SK-N-SH treated with all-trans-retinoic acid at 6 μM for 48 hours (cell line): ENCODE measurements at regions not wholly inside any gene's neighbourhood (a gene's known extent, or its start where the extent isn't known, plus 50 kb on each side); places are given as distances from the start of the nearest gene placed in this dataset.

Experiments
- ARNTL ChIP-seq: fragments of 450-650 bp; formaldehyde crosslinking; IDR thresholded peaks from 2 replicates; pipeline ENCODE4 v1.5.0; 2020; ENCODE audit warnings: low read depth, mild to moderate bottlenecking, moderate library complexity, borderline replicate concordance
- CSDC2 ChIP-seq: fragments of 250-450 bp; sonication (Bioruptor Pico); IDR thresholded peaks from 2 replicates; pipeline ENCODE4 v1.5.0; 2020; ENCODE audit warnings: mild to moderate bottlenecking, moderate library complexity
- SNAI2 ChIP-seq: fragments of 250-450 bp; sonication (Bioruptor Pico); IDR thresholded peaks from 2 replicates; pipeline ENCODE4 v1.5.0; 2020; ENCODE audit warnings: mild to moderate bottlenecking, moderate library complexity
- TOX ChIP-seq: fragments of 250-450 bp; sonication (Bioruptor Pico); IDR thresholded peaks from 2 replicates; pipeline ENCODE4 v1.8.0; 2021; ENCODE audit warnings: mild to moderate bottlenecking, moderate library complexity, borderline replicate concordance
- ZFP3 ChIP-seq: fragments of 250-450 bp; sonication (Bioruptor Pico); IDR thresholded peaks from 2 replicates; pipeline ENCODE4 v1.5.0; 2020; ENCODE audit warnings: mild to moderate bottlenecking, moderate library complexity
- ZNF565 ChIP-seq: fragments of 450-650 bp; formaldehyde crosslinking; conservative IDR thresholded peaks from 2 replicates; pipeline ENCODE4 v1.5.0; 2020; ENCODE audit warnings: low read depth, mild to moderate bottlenecking, moderate library complexity
- TF ChIP-seq, protein P1 (sequence below): fragments of 250-450 bp; sonication (Bioruptor Pico); IDR thresholded peaks from 2 replicates; pipeline ENCODE4 v1.8.0; 2020; ENCODE audit warnings: mild to moderate bottlenecking, moderate library complexity, borderline replicate concordance

DNA sequence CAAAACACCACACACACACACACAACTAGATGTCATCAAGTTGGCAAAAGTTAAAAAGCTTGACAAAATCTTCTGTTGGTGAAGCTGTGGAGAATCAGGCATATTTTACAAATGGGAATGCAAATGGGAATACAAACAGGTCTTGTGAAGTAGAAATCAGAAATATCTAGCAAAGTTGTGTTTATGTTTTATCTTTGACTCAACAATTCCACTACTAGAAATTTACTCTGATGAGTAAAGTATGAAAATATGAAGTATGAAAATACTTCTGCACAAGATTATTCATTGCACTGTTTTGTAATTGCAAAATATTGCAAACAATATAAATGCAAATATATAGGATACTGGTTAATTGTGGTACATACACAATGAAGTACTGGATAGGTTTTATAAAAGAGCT lies 1166.0 kb upstream of the GJE1 start:
- TF ChIP-seq TOX (CRISPR knock-in tag): no peak
- TF ChIP-seq SNAI2 (CRISPR knock-in tag): no peak
- TF ChIP-seq ARNTL (CRISPR knock-in tag): no peak
- no peak for TF ChIP-seq CSDC2
- TF ChIP-seq, protein P1, sequence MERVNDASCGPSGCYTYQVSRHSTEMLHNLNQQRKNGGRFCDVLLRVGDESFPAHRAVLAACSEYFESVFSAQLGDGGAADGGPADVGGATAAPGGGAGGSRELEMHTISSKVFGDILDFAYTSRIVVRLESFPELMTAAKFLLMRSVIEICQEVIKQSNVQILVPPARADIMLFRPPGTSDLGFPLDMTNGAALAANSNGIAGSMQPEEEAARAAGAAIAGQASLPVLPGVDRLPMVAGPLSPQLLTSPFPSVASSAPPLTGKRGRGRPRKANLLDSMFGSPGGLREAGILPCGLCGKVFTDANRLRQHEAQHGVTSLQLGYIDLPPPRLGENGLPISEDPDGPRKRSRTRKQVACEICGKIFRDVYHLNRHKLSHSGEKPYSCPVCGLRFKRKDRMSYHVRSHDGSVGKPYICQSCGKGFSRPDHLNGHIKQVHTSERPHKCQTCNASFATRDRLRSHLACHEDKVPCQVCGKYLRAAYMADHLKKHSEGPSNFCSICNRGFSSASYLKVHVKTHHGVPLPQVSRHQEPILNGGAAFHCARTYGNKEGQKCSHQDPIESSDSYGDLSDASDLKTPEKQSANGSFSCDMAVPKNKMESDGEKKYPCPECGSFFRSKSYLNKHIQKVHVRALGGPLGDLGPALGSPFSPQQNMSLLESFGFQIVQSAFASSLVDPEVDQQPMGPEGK (CRISPR knock-in tag): no peak
- no peak for TF ChIP-seq ZFP3
- TF ChIP-seq ZNF565 (CRISPR knock-in tag): no peak
